ENCODE measurements at regions not wholly inside any gene's neighbourhood (a gene's known extent, or its start where the extent isn't known, plus 50 kb on each side); places are given as distances from the start of the nearest gene placed in this dataset.

- Mint-ChIP-seq H3K36me3 (ENCODE audit: insufficient read depth, unreplicated experiment) (no peaks in the 10 kb centered on the region), H3K27me3 (ENCODE audit: insufficient read depth, unreplicated experiment) (no peaks in the 10 kb centered on the region), H3K9me3 (ENCODE audit: unreplicated experiment) (no peaks in the 10 kb centered on the region), H3K27ac (ENCODE audit: unreplicated experiment) (no peak overlapping the region), H3K4me3 (ENCODE audit: unreplicated experiment) (no peak overlapping the region), H3K4me1 (ENCODE audit: low read depth, unreplicated experiment) (peaks cover 9% of the 10 kb centered on the region)
- TF ChIP-seq CTCF (IDR thresholded peaks at IDR 0.05; ENCODE audit: insufficient read depth in 1 of 2, low read depth in 1 of 2, low read length in 1 of 2, severe bottlenecking in 1 of 2, unreplicated experiment in 1 of 2), result no peak
- H3K4me3 ChIP-seq (ENCODE audit: low read depth, low read length), result no peak overlapping the region
- intact Hi-C loops (cut with micrococcal nuclease; ENCODE audit: unreplicated experiment), result no loop called here
- no TSS peak for BruUV-seq (replicated peaks)
- no peaks in the 10 kb centered on the region for H3K36me3 ChIP-seq (ENCODE audit: control insufficient read depth, insufficient read depth, low read length)
- ChIA-PET POLR2A (no interaction called here), CTCF (no interaction called here)
- no peak for DNase-seq
- H3K4me1 ChIP-seq, result peaks cover 10% of the 10 kb centered on the region; the same call in 1 of the 2 replicates
- H3K27me3 ChIP-seq (replicated peaks; ENCODE audit: control insufficient read depth, insufficient read depth, low read length), result no peaks in the 10 kb centered on the region
- no peaks in the 10 kb centered on the region for H3K9me3 ChIP-seq
These were observed 59.7 kb downstream of the RGS12 start for GRCh38 chr4:3352505-3352904.

DNA sequence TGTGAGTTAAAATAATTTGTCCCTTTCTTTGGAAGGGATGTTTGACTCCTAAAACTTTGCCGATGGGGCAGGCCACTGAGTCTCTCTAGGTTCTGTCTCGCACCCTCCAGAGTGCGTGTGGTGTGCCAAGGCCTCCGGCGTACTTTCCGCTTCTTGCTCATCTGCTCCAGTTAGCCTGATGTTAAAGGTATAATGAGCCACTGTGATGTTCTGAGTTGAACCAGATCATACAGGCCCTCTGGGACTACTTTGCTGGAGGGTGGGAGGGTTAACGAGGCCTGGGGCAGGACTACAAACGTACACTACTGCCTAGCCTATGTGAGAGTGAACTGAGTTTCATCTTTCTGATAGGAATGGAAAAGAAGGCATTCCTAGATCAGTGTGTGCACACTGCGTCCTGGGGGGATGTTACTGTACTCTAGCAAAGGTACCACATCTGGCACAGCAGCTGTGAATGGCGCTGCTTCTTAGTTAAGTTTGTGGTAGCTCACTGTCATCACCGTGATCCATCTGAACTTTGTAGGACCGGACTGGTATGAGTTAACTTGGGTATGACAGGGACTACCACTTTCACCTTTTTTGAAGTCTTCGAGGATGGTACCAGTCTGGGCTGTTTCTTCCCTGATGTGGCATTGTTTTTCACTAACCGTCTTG, 60.2 kb downstream of the RGS12 start:
- intact Hi-C loops (cut with micrococcal nuclease; ENCODE audit: unreplicated experiment), result no loop called here
- peaks cover 10% of the 10 kb centered on the region; the same call in 1 of the 2 replicates for H3K4me1 ChIP-seq
- TF ChIP-seq CTCF (IDR thresholded peaks at IDR 0.05; ENCODE audit: insufficient read depth in 1 of 2, low read depth in 1 of 2, low read length in 1 of 2, severe bottlenecking in 1 of 2, unreplicated experiment in 1 of 2), result no peak
- Mint-ChIP-seq H3K4me3 (ENCODE audit: unreplicated experiment) (no peak overlapping the region), H3K27ac (ENCODE audit: unreplicated experiment) (no peak overlapping the region), H3K4me1 (ENCODE audit: low read depth, unreplicated experiment) (peaks cover 9% of the 10 kb centered on the region), H3K36me3 (ENCODE audit: insufficient read depth, unreplicated experiment) (no peaks in the 10 kb centered on the region), H3K27me3 (ENCODE audit: insufficient read depth, unreplicated experiment) (no peaks in the 10 kb centered on the region), H3K9me3 (ENCODE audit: unreplicated experiment) (no peaks in the 10 kb centered on the region)
- no peaks in the 10 kb centered on the region for H3K9me3 ChIP-seq
- no peak overlapping the region for H3K4me3 ChIP-seq (ENCODE audit: low read depth, low read length)
- ChIA-PET CTCF (no interaction called here), POLR2A (no interaction called here)
- no TSS peak for BruUV-seq (replicated peaks)
- DNase-seq, result no peak
- no peaks in the 10 kb centered on the region for H3K36me3 ChIP-seq (ENCODE audit: control insufficient read depth, insufficient read depth, low read length)
- H3K27me3 ChIP-seq (replicated peaks; ENCODE audit: control insufficient read depth, insufficient read depth, low read length), result no peaks in the 10 kb centered on the region

DNA sequence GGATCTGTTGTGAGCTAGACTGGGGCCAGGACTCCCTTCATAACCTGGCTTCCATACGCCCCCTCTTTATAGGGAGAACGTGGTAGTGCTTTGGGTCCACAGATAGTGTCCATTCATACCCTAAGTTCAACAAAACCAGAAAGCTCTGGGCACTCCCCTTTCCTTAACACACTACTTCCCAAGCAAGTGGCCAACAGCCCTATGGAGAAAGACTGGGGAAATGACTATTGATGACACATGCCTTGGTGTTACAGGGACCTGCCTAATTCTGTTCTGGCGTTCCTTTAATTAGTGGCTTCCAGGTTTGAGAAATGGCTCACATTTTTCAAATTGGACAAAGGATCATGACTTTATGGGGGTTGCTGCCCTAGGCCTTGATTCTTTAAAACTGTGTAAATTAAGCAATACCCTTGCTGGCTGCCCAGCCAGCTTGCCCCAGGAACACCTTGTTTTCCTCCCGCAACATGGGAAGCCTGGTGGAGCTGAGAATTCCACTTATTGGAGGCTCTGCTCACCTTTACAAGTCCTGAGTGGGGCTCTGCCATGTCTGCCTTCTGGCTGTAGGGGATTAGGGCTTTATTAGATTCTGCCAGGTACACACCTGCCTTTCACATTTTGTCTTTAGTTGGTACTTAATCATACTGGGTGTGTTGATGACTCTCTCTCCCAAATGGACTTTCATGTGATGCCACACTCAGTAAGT, 61.1 kb downstream of the RGS12 start:
- H3K4me3 ChIP-seq (ENCODE audit: low read depth, low read length), result no peak overlapping the region
- POLR2A ChIA-PET, result no interaction called here
- intact Hi-C loops (cut with micrococcal nuclease; ENCODE audit: unreplicated experiment), result no loop called here
- CTCF ChIA-PET, result interaction anchor here (1.5 kb wide), 1 partner anchor 8 kb away, joined by 5 read pairs; no protein-coding TSS in a partner anchor
- H3K4me1 ChIP-seq, result peaks cover 10% of the 10 kb centered on the region; the same call in 1 of the 2 replicates
- H3K36me3 Mint-ChIP-seq (ENCODE audit: insufficient read depth, unreplicated experiment), result no peaks in the 10 kb centered on the region
- no peak for TF ChIP-seq CTCF (IDR thresholded peaks at IDR 0.05; ENCODE audit: insufficient read depth in 1 of 2, low read depth in 1 of 2, low read length in 1 of 2, severe bottlenecking in 1 of 2, unreplicated experiment in 1 of 2)
- DNase-seq, result no peak
- H3K27ac Mint-ChIP-seq (ENCODE audit: unreplicated experiment), result peak overlapping the region; percentile 20
- H3K27me3 ChIP-seq (replicated peaks; ENCODE audit: control insufficient read depth, insufficient read depth, low read length), result no peaks in the 10 kb centered on the region
- no peaks in the 10 kb centered on the region for H3K9me3 ChIP-seq
- H3K9me3 Mint-ChIP-seq (ENCODE audit: unreplicated experiment), result no peaks in the 10 kb centered on the region
- BruUV-seq (replicated peaks), result no TSS peak
- H3K36me3 ChIP-seq (ENCODE audit: control insufficient read depth, insufficient read depth, low read length), result no peaks in the 10 kb centered on the region
- peaks cover 9% of the 10 kb centered on the region for H3K4me1 Mint-ChIP-seq (ENCODE audit: low read depth, unreplicated experiment)
- no peaks in the 10 kb centered on the region for H3K27me3 Mint-ChIP-seq (ENCODE audit: insufficient read depth, unreplicated experiment)
- H3K4me3 Mint-ChIP-seq (ENCODE audit: unreplicated experiment), result no peak overlapping the region
